Cardiac muscle cell (in vitro differentiated cells and primary cell): ENCODE measurements at regions not wholly inside any gene's neighbourhood (a gene's known extent, or its start where the extent isn't known, plus 50 kb on each side); places are given as distances from the start of the nearest gene placed in this dataset.

ENCODE experiments used
- DNase-seq, 2 donors: peaks; one replicate each; pipeline versions ENCODE4 v3.0.0 to v3.0.0-alpha.2; 2010 to 2017; ENCODE audit warnings: low read depth in 1 of 2, low spot score in 1 of 2
- H3K27ac ChIP-seq: fragments of 200-600 bp; sonication (generic); 2 replicates; pipeline ENCODE4 v1.5.1; 2016
- H3K27me3 ChIP-seq: fragments of 200-600 bp; sonication (generic); 2 replicates; pipeline ENCODE4 v1.6.0; 2016; ENCODE audit warnings: control low read depth
- H3K36me3 ChIP-seq: fragments of 200-600 bp; sonication (generic); 2 replicates; pipeline ENCODE4 v1.5.1; 2016; ENCODE audit warnings: control low read depth
- H3K4me1 ChIP-seq: fragments of 200-600 bp; sonication (generic); 2 replicates; pipeline ENCODE4 v1.8.1; 2017; ENCODE audit warnings: low read depth, mild to moderate bottlenecking, mixed run types
- H3K4me3 ChIP-seq: fragments of 200-600 bp; sonication (generic); 2 replicates; pipeline ENCODE4 v1.5.1; 2016; ENCODE audit warnings: mild to moderate bottlenecking
- H3K9me3 ChIP-seq: fragments of 200-600 bp; sonication (generic); 2 replicates; pipeline ENCODE4 v1.5.1; 2017; ENCODE audit warnings: low read depth, mild to moderate bottlenecking, control low read depth
- TF ChIP-seq, protein P1 (sequence below): IDR thresholded peaks from 2 replicates; pipeline ENCODE4 v1.5.1; 2012; ENCODE audit warnings: low read depth, mild to moderate bottlenecking, low read length

DNA sequence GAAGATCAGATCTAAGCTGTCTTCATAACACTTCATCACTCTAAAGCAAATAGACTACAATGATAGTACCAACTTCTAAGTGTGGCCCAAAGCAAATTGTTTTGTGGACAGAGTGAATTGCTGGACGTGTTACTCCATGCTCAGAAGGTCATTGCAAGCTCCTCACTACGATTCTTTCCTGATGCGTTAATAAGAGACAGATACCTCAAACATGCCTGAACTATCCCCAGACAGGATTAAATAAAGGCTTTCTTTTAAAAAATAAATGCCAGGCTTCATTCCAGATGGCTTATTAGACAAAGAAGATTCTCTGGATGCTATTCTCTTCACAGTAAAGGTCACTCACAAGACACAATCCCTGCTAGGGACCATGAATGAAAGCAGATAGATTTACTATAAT is 621.2 kb downstream of the DCDC2C start:
- no peak for DNase-seq
- TF ChIP-seq, protein P1, sequence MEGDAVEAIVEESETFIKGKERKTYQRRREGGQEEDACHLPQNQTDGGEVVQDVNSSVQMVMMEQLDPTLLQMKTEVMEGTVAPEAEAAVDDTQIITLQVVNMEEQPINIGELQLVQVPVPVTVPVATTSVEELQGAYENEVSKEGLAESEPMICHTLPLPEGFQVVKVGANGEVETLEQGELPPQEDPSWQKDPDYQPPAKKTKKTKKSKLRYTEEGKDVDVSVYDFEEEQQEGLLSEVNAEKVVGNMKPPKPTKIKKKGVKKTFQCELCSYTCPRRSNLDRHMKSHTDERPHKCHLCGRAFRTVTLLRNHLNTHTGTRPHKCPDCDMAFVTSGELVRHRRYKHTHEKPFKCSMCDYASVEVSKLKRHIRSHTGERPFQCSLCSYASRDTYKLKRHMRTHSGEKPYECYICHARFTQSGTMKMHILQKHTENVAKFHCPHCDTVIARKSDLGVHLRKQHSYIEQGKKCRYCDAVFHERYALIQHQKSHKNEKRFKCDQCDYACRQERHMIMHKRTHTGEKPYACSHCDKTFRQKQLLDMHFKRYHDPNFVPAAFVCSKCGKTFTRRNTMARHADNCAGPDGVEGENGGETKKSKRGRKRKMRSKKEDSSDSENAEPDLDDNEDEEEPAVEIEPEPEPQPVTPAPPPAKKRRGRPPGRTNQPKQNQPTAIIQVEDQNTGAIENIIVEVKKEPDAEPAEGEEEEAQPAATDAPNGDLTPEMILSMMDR = no peak
- no peaks in the 10 kb centered on the region for H3K27me3 ChIP-seq
- H3K4me1 ChIP-seq = no peaks in the 10 kb centered on the region
- H3K4me3 ChIP-seq = no peak overlapping the region
- H3K27ac ChIP-seq = no peak overlapping the region
- no peaks in the 10 kb centered on the region for H3K36me3 ChIP-seq
- no peaks in the 10 kb centered on the region for H3K9me3 ChIP-seq

DNA sequence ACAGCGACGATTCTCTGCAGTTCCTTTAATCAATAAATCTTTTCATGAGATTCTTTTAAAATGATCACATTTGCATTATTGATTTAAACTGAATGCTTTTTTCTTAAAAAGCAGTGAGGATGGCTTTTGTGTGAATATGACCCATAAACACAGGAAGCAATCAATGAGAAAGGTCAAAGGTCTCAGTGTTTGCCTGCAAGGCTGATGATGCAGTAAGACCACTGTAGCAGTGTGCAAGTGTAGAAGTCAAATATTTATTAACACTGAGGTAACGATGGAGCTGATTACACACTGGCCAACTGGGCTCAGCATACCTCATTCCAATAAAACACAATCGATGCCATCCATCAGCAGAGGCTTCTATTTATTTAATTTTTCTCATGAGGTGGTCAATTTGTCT is 633.5 kb downstream of the DCDC2C start:
- Histone ChIP-seq H3K27ac (no peak overlapping the region), H3K4me1 (no peaks in the 10 kb centered on the region), H3K4me3 (no peak overlapping the region), H3K9me3 (no peaks in the 10 kb centered on the region), H3K27me3 (no peaks in the 10 kb centered on the region), H3K36me3 (no peaks in the 10 kb centered on the region)
- TF ChIP-seq, protein P1 = no peak
- DNase-seq = no peak

- no peak overlapping the region for H3K4me3 ChIP-seq
- TF ChIP-seq, protein P1 = no peak
- no peaks in the 10 kb centered on the region for H3K4me1 ChIP-seq
- no peak for DNase-seq
- no peaks in the 10 kb centered on the region for H3K27me3 ChIP-seq
- H3K27ac ChIP-seq = no peak overlapping the region
- no peaks in the 10 kb centered on the region for H3K9me3 ChIP-seq
- H3K36me3 ChIP-seq = no peaks in the 10 kb centered on the region
Observed at GRCh38 chr2:4338345-4338744, 635.0 kb downstream of the DCDC2C start.

DNA sequence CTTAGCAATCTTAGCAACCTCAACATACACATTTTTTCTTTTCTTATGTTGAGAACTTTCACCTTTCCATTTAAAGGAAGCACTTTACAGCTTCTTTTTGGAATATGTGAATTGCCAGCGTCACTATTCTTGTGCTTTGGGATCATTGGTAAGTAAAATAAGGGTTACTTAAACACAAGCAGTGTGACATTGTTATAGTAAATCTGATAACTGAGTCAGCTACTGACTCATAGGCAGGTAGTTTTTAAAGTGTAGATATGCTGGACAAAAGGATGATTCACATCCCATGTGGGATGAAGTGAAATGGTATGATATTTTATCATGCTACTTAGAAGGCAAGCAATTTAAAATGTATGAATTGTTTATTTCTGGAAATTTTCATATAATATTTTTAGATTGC is 637.2 kb downstream of the DCDC2C start:
- no peaks in the 10 kb centered on the region for H3K9me3 ChIP-seq
- H3K4me3 ChIP-seq = no peak overlapping the region
- no peaks in the 10 kb centered on the region for H3K36me3 ChIP-seq
- TF ChIP-seq, protein P1 = no peak
- H3K27ac ChIP-seq = no peak overlapping the region
- H3K27me3 ChIP-seq = no peaks in the 10 kb centered on the region
- DNase-seq = no peak
- H3K4me1 ChIP-seq = no peaks in the 10 kb centered on the region

- H3K4me3 ChIP-seq = no peak overlapping the region
- no peak overlapping the region for H3K27ac ChIP-seq
- no peaks in the 10 kb centered on the region for H3K36me3 ChIP-seq
- no peak for DNase-seq
- TF ChIP-seq, protein P1 = no peak
- no peaks in the 10 kb centered on the region for H3K27me3 ChIP-seq
- H3K4me1 ChIP-seq = no peaks in the 10 kb centered on the region
- no peaks in the 10 kb centered on the region for H3K9me3 ChIP-seq
Observed at GRCh38 chr2:4346628-4347027, 643.3 kb downstream of the DCDC2C start.

DNA sequence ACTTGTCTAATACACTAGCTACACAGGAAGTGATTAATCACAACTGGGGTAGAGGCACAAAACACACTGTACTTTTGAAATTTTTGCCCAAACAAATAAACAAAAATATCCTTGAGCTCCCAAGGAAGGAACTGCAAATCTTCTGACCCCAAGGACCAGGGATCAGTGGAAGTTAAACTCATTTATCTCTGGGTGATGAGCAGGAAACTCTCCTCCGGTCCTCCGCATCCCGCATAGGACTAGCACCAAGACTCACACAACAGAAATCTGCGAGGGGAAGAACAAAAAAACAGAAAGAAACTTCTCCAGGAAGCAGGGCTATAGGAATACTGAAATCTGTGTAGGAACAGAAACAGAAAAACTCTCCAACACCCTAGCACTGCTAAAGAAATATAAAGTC is 650.3 kb downstream of the DCDC2C start:
- Histone ChIP-seq H3K36me3 (no peaks in the 10 kb centered on the region), H3K4me3 (no peak overlapping the region), H3K4me1 (no peaks in the 10 kb centered on the region), H3K27me3 (no peaks in the 10 kb centered on the region), H3K27ac (no peak overlapping the region), H3K9me3 (no peaks in the 10 kb centered on the region)
- DNase-seq = no peak
- TF ChIP-seq, protein P1 = no peak
